H9 (cell line): ENCODE measurements at regions not wholly inside any gene's neighbourhood (a gene's known extent, or its start where the extent isn't known, plus 50 kb on each side); places are given as distances from the start of the nearest gene placed in this dataset.

Source experiments
- DNase-seq: peaks from one replicate; pipeline ENCODE4 v3.0.0-alpha.2; 2017
- H2AFZ ChIP-seq: one replicate; pipeline ENCODE4 v1.6.1; 2013; ENCODE audit warnings: mild to moderate bottlenecking, low read length, control low read depth, moderate library complexity
- H2AK5ac ChIP-seq: 2 replicates; pipeline ENCODE4 v1.6.1; 2013; ENCODE audit warnings: low read length, control low read depth, mixed read lengths; ENCODE audit not compliant: insufficient read length
- H2BK120ac ChIP-seq: one replicate; pipeline ENCODE4 v1.6.1; 2013; ENCODE audit warnings: low read depth, mild to moderate bottlenecking, low read length, control low read depth, inconsistent platforms; ENCODE audit not compliant: poor library complexity, severe bottlenecking
- H2BK12ac ChIP-seq: 2 replicates; pipeline ENCODE4 v1.6.1; 2013; ENCODE audit warnings: low read length, control low read depth, mixed read lengths, low read depth; ENCODE audit not compliant: insufficient read length
- H2BK15ac ChIP-seq: 2 replicates; pipeline ENCODE4 v1.6.1; 2013; ENCODE audit warnings: low read depth, low read length, control low read depth
- H2BK20ac ChIP-seq: one replicate; pipeline ENCODE4 v1.6.1; 2013; ENCODE audit warnings: low read depth, mild to moderate bottlenecking, low read length, control low read depth, inconsistent platforms; ENCODE audit not compliant: poor library complexity, severe bottlenecking
- H2BK5ac ChIP-seq: 2 replicates; pipeline ENCODE4 v1.6.1; 2013; ENCODE audit warnings: low read length, control low read depth, mixed read lengths; ENCODE audit not compliant: insufficient read length
- H3K14ac ChIP-seq: 2 replicates; pipeline ENCODE4 v1.6.1; 2013; ENCODE audit warnings: low read length, control low read depth; ENCODE audit not compliant: insufficient read depth
- H3K18ac ChIP-seq: 2 replicates; pipeline ENCODE4 v1.6.1; 2013; ENCODE audit warnings: low read depth, mild to moderate bottlenecking, mixed read lengths, low read length, control low read depth; ENCODE audit not compliant: insufficient read length
- H3K23ac ChIP-seq: 2 replicates; pipeline ENCODE4 v1.6.1; 2013; ENCODE audit warnings: low read length, control low read depth, mixed read lengths, low read depth; ENCODE audit not compliant: insufficient read length
- H3K23me2 ChIP-seq: 2 replicates; pipeline ENCODE4 v1.6.1; 2013; ENCODE audit warnings: low read depth, mild to moderate bottlenecking, mixed read lengths, low read length, control low read depth; ENCODE audit not compliant: insufficient read length, poor library complexity, severe bottlenecking
- H3K27ac ChIP-seq: 2 replicates; pipeline ENCODE4 v1.5.1; 2013; ENCODE audit warnings: low read length, control low read depth, mixed read lengths, low read depth; ENCODE audit not compliant: insufficient read length
- H3K27me3 ChIP-seq: 2 replicates; pipeline ENCODE4 v1.6.1; 2013; ENCODE audit warnings: low read length, control low read depth, inconsistent platforms; ENCODE audit not compliant: insufficient read depth
- H3K4ac ChIP-seq: 2 replicates; pipeline ENCODE4 v1.6.1; 2013; ENCODE audit warnings: low read depth, mild to moderate bottlenecking, control low read depth, inconsistent platforms, low read length, moderate library complexity
- H3K4me1 ChIP-seq: 2 replicates; pipeline ENCODE4 v1.6.1; 2013; ENCODE audit warnings: low read length, control low read depth, inconsistent platforms; ENCODE audit not compliant: insufficient read depth
- H3K4me2 ChIP-seq: 2 replicates; pipeline ENCODE4 v1.6.1; 2013; ENCODE audit warnings: low read length, control low read depth, mixed read lengths; ENCODE audit not compliant: insufficient read length, insufficient read depth
- H3K56ac ChIP-seq: 2 replicates; pipeline ENCODE4 v1.6.1; 2013; ENCODE audit warnings: low read depth, mild to moderate bottlenecking, mixed read lengths, low read length, control low read depth; ENCODE audit not compliant: insufficient read length
- H3K79me1 ChIP-seq: 2 replicates; pipeline ENCODE4 v1.6.1; 2013; ENCODE audit warnings: low read depth, mild to moderate bottlenecking, moderate library complexity, low read length, control low read depth, inconsistent platforms; ENCODE audit not compliant: insufficient read depth, poor library complexity, severe bottlenecking
- H3K79me2 ChIP-seq: 2 replicates; pipeline ENCODE4 v1.6.1; 2013; ENCODE audit warnings: low read length, control low read depth, inconsistent platforms; ENCODE audit not compliant: insufficient read depth
- H3K9ac ChIP-seq: 2 replicates; pipeline ENCODE4 v1.6.1; 2013; ENCODE audit warnings: low read length, control low read depth, mixed read lengths; ENCODE audit not compliant: insufficient read length; ENCODE audit errors: extremely low read depth
- H3K9me3 ChIP-seq: one replicate; pipeline ENCODE4 v1.6.1; 2013; ENCODE audit warnings: low read depth, low read length, inconsistent platforms; ENCODE audit not compliant: control insufficient read depth
- H3T11ph ChIP-seq: one replicate; pipeline ENCODE4 v1.6.1; 2013; ENCODE audit warnings: mild to moderate bottlenecking, low read length, control low read depth, inconsistent platforms
- H4K20me1 ChIP-seq: one replicate; pipeline ENCODE4 v1.6.1; 2013; ENCODE audit not compliant: control insufficient read depth, insufficient read length, insufficient read depth
- H4K5ac ChIP-seq: 2 replicates; pipeline ENCODE4 v1.6.1; 2013; ENCODE audit warnings: low read depth, mild to moderate bottlenecking, mixed read lengths, low read length, control low read depth; ENCODE audit not compliant: insufficient read length
- H4K8ac ChIP-seq: replicated peaks from 2 replicates; pipeline ENCODE4 v1.6.1; 2013; ENCODE audit warnings: low read length, control low read depth, mixed read lengths, low read depth; ENCODE audit not compliant: insufficient read length
- H4K91ac ChIP-seq: 2 replicates; pipeline ENCODE4 v1.6.1; 2013; ENCODE audit warnings: low read depth, mild to moderate bottlenecking, moderate library complexity, mixed read lengths, low read length, control low read depth; ENCODE audit not compliant: insufficient read length
- H3K27ac Mint-ChIP-seq, 3 experiments: 2 replicates in 2 of 3; 3 replicates in 1 of 3; pipeline ENCODE4 v1.8.0; 2020 to 2021; ENCODE audit warnings: mixed read lengths in 3 of 3, mild to moderate bottlenecking in 1 of 3, moderate library complexity in 1 of 3
- H3K27me3 Mint-ChIP-seq: 2 replicates; pipeline ENCODE4 v1.8.0; 2021; ENCODE audit warnings: low read depth, mild to moderate bottlenecking, moderate library complexity, mixed read lengths
- H3K36me3 Mint-ChIP-seq, 3 experiments: 2 replicates in 2 of 3; 3 replicates in 1 of 3; pipeline ENCODE4 v1.8.0; 2020 to 2021; ENCODE audit warnings: low read depth in 3 of 3, mixed read lengths in 3 of 3; ENCODE audit not compliant: insufficient read depth in 1 of 3
- H3K4me1 Mint-ChIP-seq, 2 experiments: 2 replicates each; pipeline ENCODE4 v1.8.0; 2020; ENCODE audit warnings: mixed read lengths in 2 of 2
- H3K4me3 Mint-ChIP-seq, 2 experiments: 2 replicates in 1 of 2; 3 replicates in 1 of 2; pipeline ENCODE4 v1.8.0; 2020 to 2021; ENCODE audit warnings: mild to moderate bottlenecking in 2 of 2, mixed read lengths in 2 of 2, moderate library complexity in 1 of 2
- H3K9me3 Mint-ChIP-seq, 2 experiments: 2 replicates in 1 of 2; 3 replicates in 1 of 2; pipeline ENCODE4 v1.8.0; 2020; ENCODE audit warnings: mild to moderate bottlenecking in 2 of 2, mixed read lengths in 2 of 2, moderate library complexity in 1 of 2
- CTCF ChIP-seq: fragments of 200-600 bp; sonication (generic); conservative IDR thresholded peaks from 3 replicates; pipeline ENCODE4 v1.8.0; 2021; ENCODE audit warnings: antibody characterized with exemption, mild to moderate bottlenecking
- WGBS: extraction: QIAGEN DNeasy Blood & Tissue Kit; methylation state at CpG from one replicate; pipeline ENCODE4 v1.1.7; 2013; ENCODE audit warnings: missing lambda C conversion rate, low lambda C conversion rate, mixed read lengths; ENCODE audit not compliant: insufficient read length; ENCODE audit errors: extremely low coverage; 5-methylcytosine and 5-hydroxymethylcytosine counted together

DNA sequence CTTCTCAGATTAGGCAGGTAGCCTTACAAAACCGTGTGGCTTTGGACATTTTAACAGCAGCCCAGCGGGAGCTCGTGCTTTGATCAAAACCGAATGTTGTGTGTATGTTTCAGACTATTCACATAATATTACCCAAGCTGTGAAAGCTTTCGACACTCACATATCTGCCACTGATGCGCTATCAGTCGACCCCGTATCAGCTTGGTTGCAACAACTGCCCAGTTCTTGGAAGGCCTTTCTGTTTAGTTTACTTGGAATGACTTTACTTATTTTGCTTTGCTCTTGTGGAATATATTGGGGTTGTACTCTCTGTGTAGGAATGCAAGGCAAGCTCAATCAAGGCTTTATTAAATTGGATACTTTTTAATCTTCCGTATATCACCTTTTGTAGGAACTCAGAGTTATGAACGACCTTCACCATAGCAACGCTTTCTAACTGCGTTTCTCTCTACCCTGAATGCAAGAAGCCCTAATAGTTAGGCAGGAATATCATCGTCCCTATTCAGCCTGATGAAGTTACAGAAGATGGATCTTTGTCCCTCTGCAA, 107.5 kb downstream of the GLUD2 start:
- Histone ChIP-seq H2AK5ac (no peak overlapping the region), H3K27me3 (no peaks in the 10 kb centered on the region), H3T11ph (no peak overlapping the region), H3K27ac (no peak overlapping the region), H3K4me1 (no peaks in the 10 kb centered on the region), H4K5ac (no peak overlapping the region), H3K4ac (no peak overlapping the region), H3K23ac (no peak overlapping the region), H3K23me2 (no peaks in the 10 kb centered on the region), H2BK120ac (no peak overlapping the region), H4K20me1 (no peaks in the 10 kb centered on the region), H3K9me3 (peaks cover 49% of the 10 kb centered on the region), H2BK15ac (no peak overlapping the region), H4K8ac (no peak overlapping the region), H2BK20ac (no peak overlapping the region), H3K4me2 (no peak overlapping the region), H3K18ac (no peak overlapping the region), H2BK5ac (no peak overlapping the region), H2BK12ac (no peak overlapping the region), H3K56ac (no peak overlapping the region), H2AFZ (no peak overlapping the region), H4K91ac (no peak overlapping the region), H3K9ac (no peak overlapping the region), H3K79me2 (no peaks in the 10 kb centered on the region), H3K14ac (no peak overlapping the region), H3K79me1 (no peaks in the 10 kb centered on the region)
- no peak for DNase-seq
- Mint-ChIP-seq H3K27ac (no peak overlapping the region), H3K9me3 (peaks cover 65 to 72% of the 10 kb centered on the region in 2 experiments), H3K27me3 (peaks cover 53% of the 10 kb centered on the region), H3K4me1 (peaks cover 11 to 16% of the 10 kb centered on the region in 2 experiments), H3K4me3 (no peak overlapping the region), H3K36me3 (no peaks in the 10 kb centered on the region; a peak in 1 of 7 replicates)
- TF ChIP-seq CTCF: no peak
- WGBS: no CpG with 5 or more reads among the region's 13 CpGs
